Breast epithelium (tissue), 3 donors: ENCODE measurements at regions not wholly inside any gene's neighbourhood (a gene's known extent, or its start where the extent isn't known, plus 50 kb on each side); places are given as distances from the start of the nearest gene placed in this dataset.

Source experiments
- CTCF ChIP-seq, 3 donors: fragments of 450-650 bp; IDR thresholded peaks; one replicate each; pipeline ENCODE4 v1.5.1; 2016 to 2017; ENCODE audit warnings: antibody characterized with exemption in 3 of 3, mild to moderate bottlenecking in 3 of 3, moderate library complexity in 3 of 3
- POLR2AphosphoS5 ChIP-seq, 3 donors: sonication (generic); formaldehyde crosslinking; IDR thresholded peaks; one replicate each; pipeline ENCODE4 v1.6.1; 2017; ENCODE audit warnings: antibody characterized with exemption in 3 of 3

DNA sequence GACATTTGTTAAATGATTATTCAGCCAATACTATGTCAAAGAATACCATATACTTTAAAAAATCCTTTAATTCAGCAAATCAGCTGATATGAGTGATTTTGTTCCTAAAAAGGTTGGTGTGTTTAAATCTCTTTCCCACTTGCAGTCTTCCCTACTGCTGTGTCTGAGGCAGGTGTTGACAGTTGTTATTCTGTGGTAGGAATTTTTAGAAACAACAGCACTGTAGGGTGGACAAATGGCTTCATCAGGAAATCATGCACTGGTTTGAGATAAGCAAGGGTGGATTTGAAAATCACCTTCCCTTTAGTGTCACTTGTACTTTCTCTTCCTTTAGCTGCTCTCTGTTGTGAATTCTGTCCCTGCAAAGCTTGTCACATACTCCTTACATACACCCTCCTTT lies 213.7 kb upstream of the SGK1 start:
- TF ChIP-seq CTCF (IDR thresholded peaks at IDR 0.05) (no peak), POLR2AphosphoS5 (IDR thresholded peaks at IDR 0.05) (no peak)
